ENCODE measurements at regions not wholly inside any gene's neighbourhood (a gene's known extent, or its start where the extent isn't known, plus 50 kb on each side); places are given as distances from the start of the nearest gene placed in this dataset.
"Not testable (repeated sequence)": the region's sequence is repeated elsewhere in the genome, so short reads cannot be mapped to it uniquely, and the experiment has no call there.

DNA sequence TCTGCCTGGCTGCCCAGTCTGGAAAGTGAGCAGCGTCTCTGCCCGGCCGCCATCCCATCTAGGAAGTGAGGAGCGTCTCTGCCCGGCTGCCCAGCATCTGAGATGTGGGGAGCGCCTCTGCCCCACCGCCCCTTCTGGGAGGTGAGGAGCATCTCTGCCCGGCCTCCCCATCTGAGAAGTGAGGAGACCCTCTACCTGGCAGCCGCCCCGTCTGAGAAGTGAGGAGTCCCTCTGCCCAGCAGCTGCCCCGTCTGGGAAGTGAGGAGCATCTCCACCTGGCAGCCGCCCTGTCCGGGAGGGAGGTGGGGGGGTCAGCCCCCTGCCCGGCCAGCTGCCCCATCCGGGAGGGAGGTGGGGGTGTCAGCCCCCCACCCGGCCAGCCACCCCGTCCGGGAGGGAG lies 644.2 kb upstream of the PRMT6 start:
- not testable (repeated sequence) for DNase-seq (ENCODE audit: low spot score)

GRCh38 chr1:106435269-106435668 lies 621.2 kb upstream of the PRMT6 start:
- no peak for DNase-seq (ENCODE audit: low spot score)

DNA sequence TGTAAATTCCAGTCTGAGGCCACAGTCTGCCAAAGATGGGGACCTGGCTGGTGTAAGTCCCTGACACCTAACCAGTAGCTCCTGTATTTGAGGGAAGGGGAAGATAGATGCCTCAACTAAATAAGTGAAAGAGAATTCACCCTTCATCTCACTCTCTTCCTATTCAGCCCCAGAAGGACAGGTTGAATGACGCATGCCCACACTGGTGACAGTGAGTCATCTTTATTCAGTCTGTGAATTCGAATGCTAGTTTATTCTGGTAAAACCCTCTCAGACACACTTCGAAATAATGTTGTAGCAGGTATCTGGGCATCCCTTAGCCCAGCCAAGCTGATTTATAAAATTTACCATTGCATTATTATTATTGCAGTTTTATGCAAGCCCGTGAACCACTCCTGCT lies 617.0 kb upstream of the PRMT6 start:
- no peak for DNase-seq (ENCODE audit: low spot score)

DNA sequence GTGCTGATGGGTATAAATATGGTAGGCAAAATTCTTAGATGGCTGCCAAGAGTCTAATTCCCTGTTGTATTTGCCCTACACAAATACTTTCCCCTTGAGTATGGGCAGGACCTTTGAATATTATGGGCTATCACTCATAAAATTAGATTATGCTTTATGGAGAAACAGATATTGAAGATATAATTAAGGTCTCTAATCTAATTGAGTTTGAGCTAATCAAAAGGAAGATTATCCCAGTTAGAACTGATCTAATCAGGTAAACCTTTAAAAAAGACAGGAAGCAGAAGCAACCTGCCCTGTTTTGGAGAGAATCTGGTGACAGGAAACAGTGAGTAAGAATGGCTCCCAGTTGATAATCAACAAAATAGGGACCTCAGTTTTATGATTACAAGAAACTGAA lies 609.0 kb upstream of the PRMT6 start:
- DNase-seq (ENCODE audit: low spot score), result no peak

DNA sequence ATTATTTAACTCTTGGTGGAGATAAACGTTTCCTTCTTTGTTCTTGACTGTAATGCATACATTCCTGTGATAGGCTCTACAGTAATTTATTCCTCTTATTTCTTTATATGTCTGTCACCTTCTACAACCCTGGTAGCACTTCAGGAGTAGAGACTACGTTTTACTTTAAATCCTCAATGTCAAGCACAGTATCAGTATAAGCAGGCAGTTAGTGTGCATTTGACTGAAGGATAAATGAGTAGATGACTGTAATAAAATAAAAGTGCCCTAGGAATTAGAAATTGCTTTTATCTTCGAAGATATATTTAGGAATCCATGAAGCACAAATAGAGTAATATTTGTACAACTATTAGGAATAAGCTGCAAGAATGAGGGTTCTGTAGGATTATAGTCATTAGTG lies 599.6 kb upstream of the PRMT6 start:
- DNase-seq (ENCODE audit: low spot score), result no peak

GRCh38 chr1:106457368-106457767 lies 599.1 kb upstream of the PRMT6 start:
- no peak for DNase-seq (ENCODE audit: low spot score)

DNA sequence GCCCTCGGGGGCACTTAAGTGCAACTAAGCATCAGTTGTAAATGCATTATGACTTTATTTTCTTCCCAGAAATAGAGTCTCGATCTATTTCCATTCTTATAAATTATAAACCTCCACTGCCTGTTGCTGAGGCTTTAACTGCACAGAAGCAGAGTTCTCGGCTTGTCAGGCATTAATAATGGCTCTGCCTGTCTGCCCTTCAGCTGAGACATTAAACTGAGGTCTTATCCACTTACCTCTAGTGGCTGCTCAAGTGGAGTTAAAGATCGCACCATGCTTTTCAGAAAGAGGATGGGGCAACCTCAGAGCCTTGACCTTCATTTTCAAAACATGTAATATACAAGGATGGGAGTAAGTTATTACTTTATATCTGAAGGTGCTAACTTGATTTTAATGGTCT lies 597.6 kb upstream of the PRMT6 start:
- no peak for DNase-seq (ENCODE audit: low spot score)

GRCh38 chr1:106459418-106459817 lies 597.1 kb upstream of the PRMT6 start:
- no peak for DNase-seq (ENCODE audit: low spot score)

DNA sequence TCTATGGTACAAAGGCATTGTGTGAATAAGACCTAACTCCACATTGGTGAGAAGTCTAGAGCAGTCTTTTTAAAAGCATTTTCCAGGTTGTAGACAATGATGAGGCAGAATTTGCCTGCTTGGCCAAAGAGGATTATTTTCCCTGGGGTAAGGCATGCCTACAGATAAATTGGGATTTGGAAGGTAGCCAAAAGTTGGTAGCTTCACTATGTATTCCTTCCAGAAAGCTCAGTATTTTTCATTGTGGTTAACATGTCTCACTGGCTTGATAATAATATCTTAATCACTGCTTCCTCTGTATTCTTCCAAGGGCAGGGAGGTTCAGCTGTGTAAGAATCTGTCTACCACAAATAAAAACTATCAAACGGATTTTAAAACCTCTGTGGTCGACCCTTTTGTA lies 590.8 kb upstream of the PRMT6 start:
- no peak for DNase-seq (ENCODE audit: low spot score)

DNA sequence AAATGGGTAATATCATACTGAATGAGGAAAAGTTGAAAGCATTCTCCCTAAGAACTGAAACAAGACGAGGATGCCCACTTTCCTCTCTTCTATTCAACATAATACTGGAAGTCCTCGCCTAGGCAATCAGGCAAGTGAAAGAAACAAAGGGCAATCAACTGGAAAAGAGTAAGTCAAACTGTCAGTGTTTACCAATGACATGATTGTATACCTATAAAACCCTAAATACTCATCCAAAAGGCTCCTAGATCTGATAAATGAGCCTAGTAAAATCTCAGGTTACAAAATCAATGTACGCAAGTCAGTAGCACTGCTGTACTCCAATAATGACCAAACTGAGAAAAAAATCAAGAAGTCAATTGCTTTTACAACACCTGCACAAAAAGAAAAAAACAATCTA lies 575.8 kb upstream of the PRMT6 start:
- DNase-seq (ENCODE audit: low spot score), result no peak

DNA sequence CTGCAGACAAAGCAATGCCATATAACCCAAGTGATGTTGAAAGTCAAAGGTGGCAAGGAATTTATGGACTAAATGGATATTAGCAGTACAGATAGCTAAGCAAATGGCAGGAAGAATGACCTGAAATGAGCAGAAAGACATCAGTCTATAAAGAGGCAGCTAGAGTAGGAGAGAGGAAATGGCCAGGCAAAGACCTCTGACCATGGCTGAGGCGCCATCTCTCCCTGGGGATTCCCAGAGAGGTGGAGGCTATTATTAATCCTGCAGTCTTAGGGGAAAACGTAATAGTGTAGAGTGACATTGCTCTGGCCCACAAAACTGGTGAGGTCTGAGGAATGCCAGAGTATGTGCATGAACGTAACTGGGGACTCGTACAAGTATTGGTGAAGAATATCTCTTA lies 563.6 kb upstream of the PRMT6 start:
- DNase-seq (ENCODE audit: low spot score), result no peak

DNA sequence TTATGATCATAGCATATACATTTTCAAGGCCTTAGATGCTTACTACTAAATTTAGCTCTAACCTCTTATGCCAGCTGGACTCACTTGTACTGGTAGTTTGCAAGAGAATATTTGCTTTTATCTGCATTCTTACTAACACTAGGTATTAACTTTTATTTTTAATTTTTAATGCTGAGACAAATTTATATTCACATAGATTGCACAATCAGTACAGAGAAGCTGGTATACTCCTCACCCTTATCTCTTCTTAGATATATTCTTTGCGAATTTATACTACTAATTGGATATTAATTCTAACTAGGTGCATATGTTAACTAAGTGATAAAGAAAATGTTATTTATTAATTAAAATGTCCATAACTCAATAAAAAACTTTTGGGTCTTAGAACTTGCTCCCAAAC lies 561.8 kb upstream of the PRMT6 start:
- DNase-seq (ENCODE audit: low spot score), result no peak

- no peak for DNase-seq (ENCODE audit: low spot score)
These were observed 558.2 kb upstream of the PRMT6 start for GRCh38 chr1:106498238-106498637.

DNA sequence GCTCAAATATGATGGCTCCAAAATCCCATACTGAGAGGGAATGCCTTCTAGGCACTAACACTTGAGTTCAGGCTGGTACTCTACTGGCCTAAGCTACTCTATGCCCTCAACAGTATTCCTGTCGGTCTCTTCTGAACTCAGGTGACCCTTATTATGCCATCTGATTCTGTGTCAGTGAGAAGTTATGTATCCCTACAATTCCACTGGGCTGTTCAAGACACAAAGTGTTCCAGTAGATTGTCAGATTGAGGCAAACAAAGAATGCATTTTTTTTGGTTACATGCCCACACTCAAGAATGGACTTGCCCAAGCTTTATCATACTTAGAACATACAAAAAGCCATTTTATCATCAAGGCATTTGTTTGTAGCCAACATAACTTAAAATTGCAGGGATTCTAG lies 553.8 kb upstream of the PRMT6 start:
- no peak for DNase-seq (ENCODE audit: low spot score)

- DNase-seq (ENCODE audit: low spot score), result no peak
These were observed 541.1 kb upstream of the PRMT6 start for GRCh38 chr1:106515375-106515774.

- no peak for DNase-seq (ENCODE audit: low spot score)
These were observed 539.2 kb upstream of the PRMT6 start for GRCh38 chr1:106517224-106517623.

DNA sequence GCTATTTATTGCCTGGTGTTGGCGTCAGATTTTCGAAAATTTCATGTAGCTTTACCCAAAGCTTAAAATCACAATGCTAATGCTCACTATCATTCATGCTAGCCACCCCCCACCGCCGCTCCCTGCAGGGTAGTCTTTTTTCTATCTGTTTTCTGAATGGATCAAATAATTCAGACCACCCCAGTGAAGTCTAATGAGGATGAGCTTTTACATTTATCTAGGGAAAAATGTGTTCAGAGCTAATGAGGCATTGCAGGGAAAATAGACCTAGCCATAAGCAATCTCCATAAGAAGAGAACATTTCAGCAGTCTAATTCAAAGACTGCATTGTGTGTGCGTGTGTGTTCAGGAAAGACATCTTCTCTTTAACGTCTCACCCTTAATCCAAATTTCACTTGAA lies 533.0 kb upstream of the PRMT6 start:
- no peak for DNase-seq (ENCODE audit: low spot score)

DNA sequence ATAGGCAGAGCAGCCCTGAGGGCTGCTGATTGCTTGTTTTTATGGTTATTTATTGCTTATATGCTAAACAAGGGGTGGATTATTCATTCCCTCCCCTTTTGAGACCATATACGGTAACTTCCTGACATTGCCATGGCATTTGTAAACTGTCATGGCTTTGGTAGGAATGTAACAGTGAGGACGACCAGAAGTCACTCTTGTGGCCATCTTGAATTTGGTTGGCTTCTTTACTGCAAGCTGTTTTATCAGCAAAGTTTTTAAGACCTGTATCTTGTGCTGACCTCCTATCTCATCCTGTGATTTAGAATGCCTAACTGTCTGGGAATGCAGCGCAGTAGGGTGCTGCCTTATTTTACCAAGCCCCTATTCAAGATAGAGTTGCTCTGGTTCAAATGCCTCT lies 531.8 kb upstream of the PRMT6 start:
- no peak for DNase-seq (ENCODE audit: low spot score)

- DNase-seq (ENCODE audit: low spot score), result no peak
These were observed 529.8 kb upstream of the PRMT6 start for GRCh38 chr1:106526650-106527049.

DNA sequence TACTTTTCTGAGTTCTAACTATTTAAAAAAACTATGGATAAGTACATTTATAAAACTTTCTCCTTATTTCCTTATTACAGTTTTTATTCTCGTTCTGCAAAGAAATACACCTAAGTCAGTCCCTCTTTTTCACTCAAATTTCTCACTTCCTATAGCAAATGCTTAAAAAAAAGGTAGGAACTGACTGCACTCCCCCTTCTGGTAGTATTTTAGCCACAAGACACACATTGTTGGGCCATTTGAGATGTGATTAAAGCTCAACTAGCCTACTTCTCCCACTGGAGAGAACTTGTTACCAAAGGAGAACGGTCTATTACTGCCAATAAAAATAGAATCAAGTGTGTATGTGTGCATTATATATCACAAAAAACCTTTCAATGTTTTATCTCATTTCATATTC lies 521.9 kb upstream of the PRMT6 start:
- no peak for DNase-seq (ENCODE audit: low spot score)

DNA sequence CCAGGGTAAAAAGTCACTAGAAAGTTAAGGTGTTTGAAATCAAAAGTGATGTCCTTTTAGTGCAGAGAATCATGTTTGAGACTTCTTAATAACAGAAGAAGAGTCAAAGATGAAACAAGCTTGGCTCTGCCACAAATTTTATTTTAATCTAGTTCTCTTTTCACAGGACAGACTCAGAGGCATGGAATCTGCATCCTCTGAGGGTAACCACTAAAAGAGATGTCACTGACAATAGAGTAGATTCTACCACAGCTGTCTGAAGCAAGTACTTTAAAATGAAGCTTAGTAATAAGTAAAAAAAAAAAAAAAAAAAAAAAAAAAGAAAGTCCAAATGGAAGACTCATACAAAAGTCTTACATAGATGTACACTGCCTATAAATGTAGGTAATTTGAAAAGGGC lies 519.7 kb upstream of the PRMT6 start:
- no peak for DNase-seq (ENCODE audit: low spot score)

DNA sequence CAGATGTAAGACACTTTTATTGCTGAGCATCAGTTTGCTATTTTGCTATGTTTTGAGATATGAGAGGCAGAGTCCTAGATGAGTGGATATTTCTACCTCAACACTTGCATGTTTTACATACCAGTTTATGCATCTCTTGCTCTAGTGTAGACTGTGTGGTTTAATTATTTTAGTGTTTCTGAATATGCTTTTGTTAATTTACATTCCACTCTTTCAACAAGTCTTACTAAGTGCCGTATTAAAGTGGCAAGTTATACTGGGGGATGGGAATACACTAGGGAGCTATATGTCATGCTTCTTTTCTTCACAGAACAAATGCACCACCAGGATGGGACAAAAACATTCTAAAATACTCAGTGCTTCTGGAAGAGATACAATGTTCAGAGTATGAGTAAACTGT lies 507.7 kb upstream of the PRMT6 start:
- DNase-seq (ENCODE audit: low spot score), result no peak

DNA sequence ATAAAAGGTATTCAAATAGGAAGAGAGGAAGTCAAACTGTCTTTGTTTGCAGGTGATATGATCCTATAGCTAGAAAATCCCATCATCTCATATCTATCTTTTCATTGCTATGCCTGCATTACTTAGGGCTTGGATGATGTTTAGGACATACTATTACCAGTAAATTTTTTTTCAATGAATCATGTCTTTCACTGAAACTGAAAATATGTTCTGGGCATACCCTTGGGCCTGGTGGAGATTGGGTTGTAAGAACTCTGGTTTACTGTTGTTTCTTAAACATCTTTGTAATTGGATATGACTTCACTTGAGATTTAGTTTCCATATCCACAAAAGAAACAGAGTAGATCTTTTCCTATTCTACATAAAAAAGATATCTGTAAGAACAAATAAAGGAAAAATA lies 502.2 kb upstream of the PRMT6 start:
- no peak for DNase-seq (ENCODE audit: low spot score)

DNA sequence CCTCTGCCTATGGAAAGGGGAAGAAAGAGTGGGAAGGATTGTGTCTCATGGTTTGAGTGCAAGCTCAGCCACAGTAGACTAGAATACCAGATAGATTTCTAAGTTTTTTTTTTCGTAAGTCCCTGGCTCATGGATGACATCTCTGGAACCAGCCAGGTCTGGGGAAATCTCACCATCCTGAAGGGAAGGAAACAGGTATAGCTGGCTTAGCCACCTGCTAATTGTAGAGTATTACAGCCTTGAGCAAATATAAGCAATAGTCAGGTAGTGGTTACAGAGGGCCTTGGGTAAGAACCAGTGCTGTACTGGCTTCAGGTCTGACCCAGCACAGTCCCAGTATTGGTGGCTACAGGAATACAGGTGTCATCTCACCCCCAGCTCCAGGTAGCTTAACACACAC lies 500.9 kb upstream of the PRMT6 start:
- DNase-seq (ENCODE audit: low spot score), result no peak

DNA sequence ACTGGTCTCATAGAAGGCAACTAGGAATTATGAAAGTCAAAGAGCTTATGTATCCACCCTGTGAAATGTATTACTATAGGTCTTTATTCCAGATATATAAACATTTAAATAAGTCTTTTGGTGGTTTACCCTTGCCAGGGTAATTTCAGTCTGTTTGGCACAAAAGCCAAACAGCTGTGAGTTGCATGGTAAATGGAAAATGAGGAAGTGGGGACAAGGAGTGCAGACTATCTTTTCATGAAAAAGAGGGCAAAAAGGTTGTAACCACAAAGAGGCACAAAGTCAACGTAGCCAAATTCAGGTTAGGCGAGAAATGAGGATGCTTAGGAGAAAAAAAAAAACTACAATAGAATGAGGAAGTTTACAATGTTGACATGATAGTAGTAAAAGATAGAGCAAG lies 492.3 kb upstream of the PRMT6 start:
- no peak for DNase-seq (ENCODE audit: low spot score)

Data from SW480 (cell line).